ENCODE measurements at regions not wholly inside any gene's neighbourhood (a gene's known extent, or its start where the extent isn't known, plus 50 kb on each side); places are given as distances from the start of the nearest gene placed in this dataset.

- TF ChIP-seq TERF1 (CRISPR knock-in tag; IDR thresholded peaks at IDR 0.05) (no peak), ONECUT2 (CRISPR knock-in tag; IDR thresholded peaks at IDR 0.05) (no peak), ZFYVE20 (CRISPR knock-in tag; IDR thresholded peaks at IDR 0.05; ENCODE audit: borderline replicate concordance, low read depth) (no peak), ZBTB3 (CRISPR knock-in tag; IDR thresholded peaks at IDR 0.05; ENCODE audit: borderline replicate concordance, low read depth) (no peak), REST (IDR thresholded peaks at IDR 0.05; ENCODE audit: borderline replicate concordance in 1 of 2, low read depth in 1 of 2, low read length in 2 of 2) (no peak), RCOR2 (CRISPR knock-in tag; IDR thresholded peaks at IDR 0.05) (no peak), SP4 (CRISPR knock-in tag; IDR thresholded peaks at IDR 0.05) (no peak), ZSCAN20 (CRISPR knock-in tag; IDR thresholded peaks at IDR 0.05; ENCODE audit: borderline replicate concordance) (no peak)
Observed at GRCh38 chr11:121241343-121242211, 51.0 kb upstream of the SC5D start (continued).

All from HepG2 (cell line).